HCT116 (cell line): ENCODE measurements at regions not wholly inside any gene's neighbourhood (a gene's known extent, or its start where the extent isn't known, plus 50 kb on each side); places are given as distances from the start of the nearest gene placed in this dataset.

ENCODE experiments used
- CEBPB ChIP-seq: IDR thresholded peaks from 2 replicates; pipeline ENCODE4 v1.6.1; 2012; ENCODE audit warnings: low read depth
- CTCF ChIP-seq, 3 experiments: fragments of 200-600 bp in 1 of 3; sonication (generic) in 1 of 3; IDR thresholded peaks in 2 of 3; conservative IDR thresholded peaks in 1 of 3; 2 replicates each; pipeline ENCODE4 v1.5.1; 2012 to 2017; ENCODE audit warnings: low read depth in 2 of 3, low read length in 2 of 3, antibody characterized with exemption in 1 of 3, borderline replicate concordance in 1 of 3, control low read depth in 1 of 3, mild to moderate bottlenecking in 1 of 3, mixed read lengths in 1 of 3, mixed run types in 1 of 3, moderate library complexity in 1 of 3; ENCODE audit not compliant: insufficient read depth in 1 of 3
- ELF1 ChIP-seq: IDR thresholded peaks from 2 replicates; pipeline ENCODE4 v1.6.1; 2012; ENCODE audit warnings: low read depth, borderline replicate concordance
- EZH2 ChIP-seq: fragments of 200-600 bp; sonication (generic); IDR thresholded peaks from 2 replicates; pipeline ENCODE4 v1.6.1; 2017; ENCODE audit warnings: antibody characterized with exemption, mixed run types
- EZH2phosphoT487 ChIP-seq: fragments of 200-600 bp; IDR thresholded peaks from 2 replicates; pipeline ENCODE4 v1.6.1; 2018; ENCODE audit warnings: antibody characterized with exemption, borderline replicate concordance
- FOSL1 ChIP-seq: IDR thresholded peaks from 2 replicates; pipeline ENCODE4 v1.6.1; 2012; ENCODE audit warnings: low read depth
- JUND ChIP-seq: IDR thresholded peaks from 2 replicates; pipeline ENCODE4 v1.6.1; 2012
- MAX ChIP-seq: IDR thresholded peaks from 2 replicates; pipeline ENCODE4 v1.6.1; 2012
- POLR2A ChIP-seq: IDR thresholded peaks from 2 replicates; pipeline ENCODE4 v1.7.0; 2011; ENCODE audit warnings: borderline replicate concordance; ENCODE audit not compliant: insufficient read depth, insufficient read length; ENCODE audit errors: extremely low read depth
- POLR2AphosphoS5 ChIP-seq: IDR thresholded peaks from 2 replicates; pipeline ENCODE4 v1.6.1; 2011; ENCODE audit warnings: mild to moderate bottlenecking, low read depth, low read length, moderate library complexity
- SIN3A ChIP-seq: IDR thresholded peaks from 2 replicates; pipeline ENCODE4 v1.6.1; 2012; ENCODE audit warnings: low read depth
- SRF ChIP-seq: IDR thresholded peaks from 2 replicates; pipeline ENCODE4 v1.6.1; 2012; ENCODE audit warnings: low read depth
- TCF7L2 ChIP-seq: IDR thresholded peaks from 2 replicates; pipeline ENCODE4 v1.7.0; 2011; ENCODE audit warnings: borderline replicate concordance, inconsistent platforms; ENCODE audit not compliant: insufficient read depth, insufficient read length; ENCODE audit errors: extremely low read depth

- TF ChIP-seq CTCF (IDR thresholded peaks at IDR 0.05 in 2 of 3, conservative IDR thresholded peaks at IDR 0.05 in 1 of 3; ENCODE audit: borderline replicate concordance in 1 of 3, insufficient read depth in 1 of 3, low read depth in 2 of 3, low read length in 2 of 3): no peak
- no peak for TF ChIP-seq JUND
- no peak for TF ChIP-seq ELF1
- peak; percentile 22 for TF ChIP-seq POLR2AphosphoS5
- no peak for TF ChIP-seq EZH2
- no peak for TF ChIP-seq POLR2A
- no peak for TF ChIP-seq FOSL1
- no peak for TF ChIP-seq CEBPB
- TF ChIP-seq TCF7L2: no peak
- TF ChIP-seq MAX: no peak
- TF ChIP-seq EZH2phosphoT487: no peak
- TF ChIP-seq SRF: no peak
- no peak for TF ChIP-seq SIN3A
Measured at GRCh38 chr1:8166406-8166805, 140.3 kb upstream of the ERRFI1 start.
